CD14-positive monocyte (primary cell): ENCODE measurements at regions not wholly inside any gene's neighbourhood (a gene's known extent, or its start where the extent isn't known, plus 50 kb on each side); places are given as distances from the start of the nearest gene placed in this dataset.

Source experiments
- DNase-seq, 3 donors: peaks; one replicate each; pipeline ENCODE4 v3.0.0-alpha.2; 2011 to 2022
- H2AFZ ChIP-seq: 2 replicates; pipeline ENCODE4 v1.6.0; 2012; ENCODE audit warnings: mild to moderate bottlenecking, low read depth, low read length, inconsistent platforms; ENCODE audit not compliant: insufficient read depth, poor library complexity, severe bottlenecking
- H3K27ac ChIP-seq, 2 donors: 1 replicate in 1 of 2; 2 replicates in 1 of 2; pipeline ENCODE4 v1.5.1; 2012 to 2013; ENCODE audit warnings: low read length in 2 of 2, control low read depth in 1 of 2, inconsistent platforms in 1 of 2, low read depth in 1 of 2, mild to moderate bottlenecking in 1 of 2
- H3K27me3 ChIP-seq, 2 donors: one replicate each; pipeline versions ENCODE4 v1.6.0 to v1.6.1; 2011 to 2013; ENCODE audit warnings: low read length in 2 of 2; ENCODE audit not compliant: control insufficient read depth in 2 of 2, insufficient read depth in 2 of 2
- H3K36me3 ChIP-seq, 2 donors: replicated peaks in 1 of 2; 1 replicate in 1 of 2; 2 replicates in 1 of 2; pipeline versions ENCODE4 v1.5.1 to v1.6.1; 2012 to 2013; ENCODE audit warnings: low read length in 2 of 2, control low read depth in 1 of 2, inconsistent platforms in 1 of 2, mild to moderate bottlenecking in 1 of 2; ENCODE audit not compliant: insufficient read depth in 2 of 2, control insufficient read depth in 1 of 2
- H3K4me1 ChIP-seq, 2 donors: 1 replicate in 1 of 2; 2 replicates in 1 of 2; pipeline versions ENCODE4 v1.5.1 to v1.6.1; 2012 to 2013; ENCODE audit warnings: low read length in 2 of 2, control low read depth in 1 of 2, inconsistent platforms in 1 of 2, mild to moderate bottlenecking in 1 of 2, moderate library complexity in 1 of 2; ENCODE audit not compliant: insufficient read depth in 2 of 2, control insufficient read depth in 1 of 2
- H3K4me2 ChIP-seq: replicated peaks from 2 replicates; pipeline ENCODE3; 2012; ENCODE audit warnings: low read length, moderate library complexity, mild to moderate bottlenecking; ENCODE audit not compliant: poor library complexity, severe bottlenecking; ENCODE audit errors: extremely low read depth
- H3K4me3 ChIP-seq, 3 experiments: fragments of 200-600 bp in 1 of 3; sonication (generic) in 1 of 3; replicated peaks in 1 of 3; 1 replicate in 2 of 3; 2 replicates in 1 of 3; pipeline ENCODE4 v1.5.1; 2011 to 2013; ENCODE audit warnings: low read length in 3 of 3, mild to moderate bottlenecking in 3 of 3, control low read depth in 2 of 3, low read depth in 2 of 3, inconsistent platforms in 1 of 3, moderate library complexity in 1 of 3
- H3K79me2 ChIP-seq: 2 replicates; pipeline ENCODE4 v1.6.0; 2012; ENCODE audit warnings: mild to moderate bottlenecking, control low read depth, inconsistent platforms, low read length, moderate library complexity; ENCODE audit not compliant: insufficient read depth
- H3K9ac ChIP-seq: 2 replicates; pipeline ENCODE4 v1.6.0; 2017; ENCODE audit warnings: low read length, mild to moderate bottlenecking; ENCODE audit not compliant: insufficient read depth, poor library complexity, severe bottlenecking
- H3K9me3 ChIP-seq, 2 donors: replicated peaks in 1 of 2; 1 replicate in 1 of 2; 2 replicates in 1 of 2; pipeline versions ENCODE4 v1.5.1 to v1.6.1; 2012 to 2013; ENCODE audit warnings: low read length in 2 of 2, control low read depth in 1 of 2; ENCODE audit not compliant: control insufficient read depth in 1 of 2, insufficient read depth in 1 of 2
- H4K20me1 ChIP-seq: 2 replicates; pipeline ENCODE4 v1.6.0; 2012; ENCODE audit warnings: mild to moderate bottlenecking, low read length, control low read depth, moderate library complexity; ENCODE audit not compliant: insufficient read depth
- H3K27ac Mint-ChIP-seq, 7 donors: one replicate each; pipeline ENCODE4 v1.8.0; 2020; ENCODE audit warnings: mild to moderate bottlenecking in 7 of 7, mixed read lengths in 7 of 7, moderate library complexity in 6 of 7, inconsistent platforms in 2 of 7
- H3K27me3 Mint-ChIP-seq, 3 donors: one replicate each; pipeline ENCODE4 v1.8.0; 2021 to 2022; ENCODE audit warnings: low read depth in 3 of 3, mild to moderate bottlenecking in 3 of 3, mixed read lengths in 3 of 3, moderate library complexity in 3 of 3, inconsistent platforms in 1 of 3
- H3K36me3 Mint-ChIP-seq, 2 donors: one replicate each; pipeline ENCODE4 v1.8.0; 2020; ENCODE audit warnings: mixed read lengths in 2 of 2, inconsistent platforms in 1 of 2, mild to moderate bottlenecking in 1 of 2
- H3K4me1 Mint-ChIP-seq: one replicate; pipeline ENCODE4 v1.8.0; 2020; ENCODE audit warnings: mild to moderate bottlenecking, mixed read lengths
- H3K4me3 Mint-ChIP-seq, 2 donors: one replicate each; pipeline ENCODE4 v1.8.0; 2020; ENCODE audit warnings: mild to moderate bottlenecking in 2 of 2, mixed read lengths in 2 of 2, moderate library complexity in 1 of 2
- H3K9me3 Mint-ChIP-seq, 7 donors: one replicate each; pipeline ENCODE4 v1.8.0; 2020 to 2022; ENCODE audit warnings: mixed read lengths in 7 of 7, mild to moderate bottlenecking in 6 of 7, moderate library complexity in 6 of 7, inconsistent platforms in 2 of 7
- CTCF ChIP-seq: fragments of 200-600 bp; IDR thresholded peaks from one replicate; pipeline ENCODE4 v1.8.0; 2022; ENCODE audit warnings: antibody characterized with exemption, mild to moderate bottlenecking
- WGBS: methylation state at CpG from one replicate; pipeline ENCODE4 v1.1.5; 2013; ENCODE audit warnings: missing lambda C conversion rate; ENCODE audit not compliant: insufficient coverage; 5-methylcytosine and 5-hydroxymethylcytosine counted together
- intact Hi-C, 2 donors: fragments of 100-400 bp; cut with micrococcal nuclease; formaldehyde crosslinking; loops; one replicate each; pipeline versions ENCODE4 v1.15.0 to v1.15.1; 2023

- Histone ChIP-seq H3K9me3 (no peaks in the 10 kb centered on the region), H3K79me2 (no peaks in the 10 kb centered on the region), H3K27ac (no peak overlapping the region), H3K9ac (no peak overlapping the region), H3K4me2 (no peak overlapping the region), H3K4me1 (no peaks in the 10 kb centered on the region), H2AFZ (no peak overlapping the region), H4K20me1 (no peaks in the 10 kb centered on the region), H3K36me3 (no peaks in the 10 kb centered on the region), H3K27me3 (no peaks in the 10 kb centered on the region), H3K4me3 (no peak overlapping the region)
- Mint-ChIP-seq H3K4me3 (no peak overlapping the region), H3K27me3 (peaks cover 2 to 11% (median 6%) of the 10 kb centered on the region in 3 donors), H3K36me3 (no peaks in the 10 kb centered on the region), H3K4me1 (no peaks in the 10 kb centered on the region), H3K27ac (no peak overlapping the region), H3K9me3 (peaks cover 0 to 4% (median 0%) of the 10 kb centered on the region in 7 donors)
- intact Hi-C loops = no loop called here
- DNase-seq = no peak
- TF ChIP-seq CTCF = no peak
- whole genome bisulfite sequencing = 91% methylated on average over 4 of the region's 5 CpGs
Observed at GRCh38 chr3:10575601-10576160, 70.3 kb upstream of the ATP2B2 start.

GRCh38 chr3:10577486-10577885, 72.1 kb upstream of the ATP2B2 start:
- Histone ChIP-seq H3K27ac (no peak overlapping the region), H3K36me3 (no peaks in the 10 kb centered on the region), H3K79me2 (no peaks in the 10 kb centered on the region), H3K4me1 (no peaks in the 10 kb centered on the region), H3K4me2 (no peak overlapping the region), H2AFZ (no peak overlapping the region), H3K9ac (no peak overlapping the region), H3K27me3 (no peaks in the 10 kb centered on the region), H3K9me3 (no peaks in the 10 kb centered on the region), H4K20me1 (no peaks in the 10 kb centered on the region), H3K4me3 (no peak overlapping the region)
- DNase-seq = no peak
- intact Hi-C loops = no loop called here
- H3K4me3 Mint-ChIP-seq = no peak overlapping the region
- H3K36me3 Mint-ChIP-seq = no peaks in the 10 kb centered on the region
- H3K27ac Mint-ChIP-seq = no peak overlapping the region
- 100% methylated on average over 5 of the region's 7 CpGs for WGBS
- H3K27me3 Mint-ChIP-seq = peaks cover 6 to 11% (median 7%) of the 10 kb centered on the region in 3 donors
- no peak for TF ChIP-seq CTCF
- H3K9me3 Mint-ChIP-seq = no peaks in the 10 kb centered on the region
- H3K4me1 Mint-ChIP-seq = no peaks in the 10 kb centered on the region
